Stimulated activated CD4-positive, alpha-beta T cell treated with anti-CD3 and anti-CD28 coated beads, Interleukin-2, amount 100 ng/mL, for 24 hours (primary cell): ENCODE measurements at regions not wholly inside any gene's neighbourhood (a gene's known extent, or its start where the extent isn't known, plus 50 kb on each side); places are given as distances from the start of the nearest gene placed in this dataset.
A peak's percentile ranks its signal among the peaks of the same experiment; 100 is the strongest.
"Not testable (repeated sequence)": the region's sequence is repeated elsewhere in the genome, so short reads cannot be mapped to it uniquely, and the experiment has no call there.

Experiments
- DNase-seq, 2 donors: peaks; one replicate each; pipeline ENCODE4 v3.0.0-alpha.2; 2020

- DNase-seq = not testable (repeated sequence)
Observed at GRCh38 chr13:21263909-21264308, 87.5 kb downstream of the MRPL57 start.

GRCh38 chr13:21268485-21268884, 92.0 kb downstream of the MRPL57 start:
- not testable (repeated sequence) for DNase-seq

GRCh38 chr13:21272439-21272838, 96.0 kb downstream of the MRPL57 start:
- not testable (repeated sequence) for DNase-seq

DNA sequence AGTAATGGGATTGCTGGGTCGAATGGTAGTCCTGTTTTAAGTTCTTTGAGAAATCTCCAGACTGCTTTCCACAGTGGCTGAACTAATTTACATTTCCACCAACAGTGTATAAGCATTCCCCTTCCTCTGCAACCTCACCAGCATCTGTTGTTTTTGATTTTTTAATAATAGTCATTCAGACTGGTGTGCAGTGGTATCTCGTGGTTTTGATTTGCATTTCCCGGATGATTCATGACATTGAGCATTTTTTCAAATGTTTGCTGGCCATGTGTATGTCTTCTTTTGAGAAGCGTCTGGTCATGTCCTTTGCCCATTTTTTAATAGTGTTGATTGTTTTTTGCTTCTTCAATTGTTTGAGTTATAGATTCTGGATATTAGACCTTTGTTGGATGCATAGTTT, 98.0 kb downstream of the MRPL57 start:
- DNase-seq = not testable (repeated sequence)

DNA sequence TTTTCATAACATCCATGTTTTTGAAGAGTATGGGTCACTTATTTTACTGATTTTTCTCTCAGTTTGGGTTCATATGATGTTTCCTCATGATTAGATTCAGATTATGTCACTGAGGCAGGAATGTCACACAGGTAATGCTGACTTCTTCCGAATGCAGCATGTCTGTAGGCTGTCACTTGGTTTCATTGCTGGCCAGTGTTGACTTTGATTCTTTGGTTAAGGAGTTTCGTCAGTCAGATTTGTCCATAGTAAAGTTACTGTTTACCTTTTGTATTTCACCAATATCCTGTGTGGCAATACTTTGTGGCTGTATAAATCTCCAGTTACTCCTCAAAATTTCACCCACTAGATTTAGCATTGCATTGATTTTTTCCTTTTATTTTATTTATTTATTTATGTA, 105.6 kb downstream of the MRPL57 start:
- no peak for DNase-seq

DNA sequence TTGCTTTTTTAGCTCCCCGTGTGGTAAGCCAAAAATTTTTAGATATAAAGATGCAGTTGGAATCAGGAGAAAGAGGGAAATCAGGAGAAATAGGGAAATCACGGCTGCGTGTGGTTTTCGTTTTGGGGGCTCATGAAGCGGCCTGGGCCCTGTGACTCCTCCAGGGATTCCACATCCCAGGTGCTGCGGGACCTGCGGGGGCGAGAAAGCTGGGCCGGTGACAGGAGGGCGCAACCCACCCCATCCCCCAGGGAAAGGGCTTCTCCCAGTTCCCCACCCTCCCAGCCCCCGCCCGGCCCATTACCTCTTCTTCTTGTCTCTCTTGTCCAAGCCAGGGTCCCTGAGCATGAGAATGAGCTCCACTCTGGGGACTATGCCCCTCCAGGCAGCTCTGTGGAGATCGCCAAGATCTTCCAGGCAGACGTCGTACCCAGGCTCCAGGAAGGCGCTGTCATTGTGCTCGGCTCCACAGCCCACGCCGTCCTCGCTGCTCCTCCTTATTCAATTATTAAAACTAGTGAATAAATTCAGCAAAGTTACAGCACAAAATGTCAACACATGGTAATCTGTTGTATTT, 111.0 kb downstream of the MRPL57 start:
- no peak for DNase-seq

DNA sequence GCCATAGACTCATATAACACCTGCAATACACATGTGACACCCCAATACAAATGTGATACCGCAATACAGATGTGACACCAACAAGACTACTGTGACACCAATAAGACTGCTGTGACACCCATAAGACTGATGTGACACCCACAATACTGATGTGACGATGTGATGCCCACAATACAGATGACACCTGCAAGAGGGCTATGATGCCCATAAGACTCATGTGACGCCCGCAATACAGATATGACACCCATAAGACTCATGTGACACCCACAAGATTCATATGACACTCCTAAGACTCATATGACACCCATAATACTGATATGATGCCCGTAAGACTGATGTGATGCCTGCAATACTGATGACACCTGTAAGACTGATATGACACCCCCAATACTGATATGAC, 113.0 kb downstream of the MRPL57 start:
- DNase-seq = no peak

DNA sequence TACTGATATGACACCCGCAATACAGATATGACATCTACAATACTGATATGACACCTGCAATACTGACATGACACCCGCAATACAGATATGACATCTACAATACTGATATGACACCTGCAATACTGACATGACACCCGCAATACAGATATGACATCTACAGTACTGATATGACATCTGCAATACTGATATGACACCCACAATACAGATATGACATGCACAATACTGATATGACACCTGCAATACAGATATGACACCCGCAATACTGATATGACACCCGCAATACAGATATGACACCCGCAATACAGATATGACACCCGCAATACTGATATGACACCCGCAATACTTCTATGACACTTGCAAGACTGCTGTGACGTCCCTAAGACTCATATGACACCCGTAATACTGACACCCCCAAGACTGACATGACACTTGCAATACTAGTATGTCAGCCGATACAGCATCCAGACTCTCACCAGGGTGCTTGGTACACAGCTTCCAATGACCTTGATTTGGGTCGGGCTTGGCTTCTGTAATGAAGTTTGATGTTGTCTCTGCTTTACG, 114.1 kb downstream of the MRPL57 start:
- DNase-seq = not testable (repeated sequence)

DNA sequence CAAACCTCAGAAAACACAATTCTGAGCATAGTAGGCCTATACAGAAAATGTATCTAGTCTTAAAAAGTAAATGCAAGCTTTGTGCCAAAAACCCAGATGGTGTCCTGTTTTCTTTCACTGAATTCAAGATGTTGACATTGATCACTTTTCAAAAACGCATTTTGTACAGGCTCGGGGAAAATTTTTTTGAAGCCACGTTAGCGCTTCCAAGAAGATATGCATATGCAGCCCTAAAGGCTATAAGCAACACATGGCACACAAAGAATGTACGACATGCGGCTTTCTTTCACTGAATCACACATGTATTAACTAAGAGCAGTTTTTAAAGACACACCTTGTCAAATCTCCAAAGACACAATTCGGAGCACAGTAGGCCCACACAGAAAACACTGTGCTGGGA, 115.4 kb downstream of the MRPL57 start:
- no peak for DNase-seq

GRCh38 chr13:21296991-21297390, 120.5 kb downstream of the MRPL57 start:
- DNase-seq = peak; percentile 36 to 42

DNA sequence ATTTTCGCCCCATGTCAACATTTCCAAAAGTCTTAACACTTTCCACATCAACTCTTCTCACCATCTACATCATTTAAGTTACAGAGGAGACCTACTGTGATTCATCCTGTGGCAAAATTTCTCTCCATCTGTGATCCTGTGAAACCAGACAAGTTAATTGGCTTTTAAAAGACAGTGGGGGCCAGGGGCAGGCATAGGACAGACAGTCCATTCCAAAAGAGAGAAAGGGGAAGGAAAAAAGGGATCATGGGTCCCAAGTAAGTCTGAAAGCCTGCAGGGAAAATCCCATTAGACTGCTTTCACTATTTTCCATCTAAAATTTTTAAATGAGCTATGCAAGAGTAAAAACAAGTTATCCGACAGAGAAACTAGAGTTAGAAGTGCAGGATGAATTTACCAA, 121.0 kb downstream of the MRPL57 start:
- no peak for DNase-seq

- DNase-seq = peak; percentile 87
Observed at GRCh38 chr13:21297914-21298831, 121.7 kb downstream of the MRPL57 start.

GRCh38 chr13:21304256-21304655, 127.8 kb downstream of the MRPL57 start:
- DNase-seq = no peak

DNA sequence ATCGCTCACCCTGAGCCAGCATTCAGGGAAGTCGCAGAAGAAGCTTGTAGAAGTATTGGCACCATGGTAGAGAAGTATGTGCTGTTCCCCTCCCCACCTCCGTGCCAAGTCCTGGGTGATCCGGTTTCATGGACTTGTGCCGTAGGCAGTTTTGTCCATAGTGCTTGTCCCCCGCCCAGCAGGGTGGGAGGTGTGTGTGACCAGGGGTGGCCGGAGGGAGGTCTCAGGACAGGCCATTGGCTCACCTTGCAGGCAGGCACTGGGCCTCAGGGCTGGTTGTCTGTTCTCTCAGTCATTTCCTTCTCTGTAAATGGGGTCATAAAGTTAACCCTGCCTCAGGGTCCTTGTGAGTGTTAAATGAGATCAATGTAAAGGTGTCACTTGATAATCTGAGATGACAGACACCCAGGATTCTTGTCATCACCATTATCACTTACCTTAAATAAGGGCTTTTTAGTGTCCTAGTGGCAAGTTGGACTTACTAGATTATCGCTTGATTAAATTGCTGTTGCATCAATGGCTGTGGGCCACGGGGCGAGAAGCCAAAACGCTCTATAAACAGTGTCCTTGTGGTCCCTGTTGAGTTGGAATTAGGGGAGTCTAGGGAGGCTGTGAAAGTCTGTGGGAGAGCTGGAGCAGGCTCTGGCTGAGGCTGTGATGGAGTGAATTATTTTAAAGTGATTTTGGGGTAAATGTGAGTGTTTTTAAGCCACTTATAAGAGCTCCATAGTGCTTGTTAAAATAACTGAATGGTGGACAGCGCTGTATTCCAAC, 130.0 kb downstream of the MRPL57 start:
- not testable (repeated sequence) for DNase-seq

GRCh38 chr13:21307158-21307557, 130.7 kb downstream of the MRPL57 start:
- DNase-seq = not testable (repeated sequence)

GRCh38 chr13:21308906-21309305, 132.4 kb downstream of the MRPL57 start:
- no peak for DNase-seq

DNA sequence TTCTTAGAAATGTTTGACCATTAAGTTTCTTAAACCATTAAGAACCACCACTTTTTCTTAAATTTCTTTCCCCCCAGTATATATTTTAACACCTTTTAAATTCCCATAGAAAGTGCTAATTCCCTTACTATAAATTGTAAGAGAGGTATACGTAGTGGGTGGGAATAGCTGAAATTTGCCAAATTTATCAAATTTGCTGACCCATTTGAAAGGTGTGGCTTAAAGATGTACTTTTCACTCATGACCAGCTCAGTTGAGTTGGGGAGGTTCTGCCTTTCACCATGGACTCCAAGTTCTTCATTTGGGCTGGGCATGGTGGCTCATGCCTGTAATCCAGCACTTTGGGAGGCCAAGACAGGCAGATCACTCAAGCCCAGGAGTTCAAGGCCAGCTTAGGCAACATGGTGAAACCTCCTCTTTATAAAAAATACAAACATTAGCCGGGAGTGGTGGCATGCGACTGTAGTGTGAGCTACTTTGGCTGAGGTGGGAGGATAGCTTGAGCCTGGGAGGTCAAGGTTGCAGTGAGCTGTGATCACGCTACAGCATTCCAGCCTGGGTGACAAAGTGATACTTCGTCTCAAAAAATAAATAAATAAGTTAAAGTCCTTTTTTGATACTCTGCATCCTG, 133.2 kb downstream of the MRPL57 start:
- no peak for DNase-seq

- DNase-seq = no peak
Observed at GRCh38 chr13:21310220-21310619, 133.8 kb downstream of the MRPL57 start.

GRCh38 chr13:21314976-21315375, 138.5 kb downstream of the MRPL57 start:
- not testable (repeated sequence) for DNase-seq

GRCh38 chr13:21316376-21316775, 139.9 kb downstream of the MRPL57 start:
- DNase-seq = no peak

- no peak for DNase-seq
Observed at GRCh38 chr13:21318891-21319532, 140.1 kb downstream of the ZDHHC20 start.
